Neural progenitor cell (in vitro differentiated cells): ENCODE measurements at regions not wholly inside any gene's neighbourhood (a gene's known extent, or its start where the extent isn't known, plus 50 kb on each side); places are given as distances from the start of the nearest gene placed in this dataset.

Experiments
- DNase-seq: peaks from one replicate; pipeline ENCODE4 v3.0.0-alpha.2; 2016; ENCODE audit warnings: low spot score
- H2AFZ ChIP-seq: fragments of 200-600 bp; sonication (generic); replicated peaks from 2 replicates; pipeline ENCODE4 v1.6.1; 2016; ENCODE audit warnings: antibody characterized with exemption
- H3F3A ChIP-seq: fragments of 200-600 bp; sonication (generic); 2 replicates; pipeline ENCODE4 v1.6.1; 2016; ENCODE audit warnings: antibody characterized with exemption, low read depth
- H3K27ac ChIP-seq: fragments of 200-600 bp; sonication (generic); 2 replicates; pipeline ENCODE4 v1.5.1; 2016; ENCODE audit warnings: mild to moderate bottlenecking
- H3K27me3 ChIP-seq: fragments of 200-600 bp; sonication (generic); 2 replicates; pipeline ENCODE4 v1.6.1; 2016; ENCODE audit warnings: mild to moderate bottlenecking, moderate library complexity
- H3K36me3 ChIP-seq: fragments of 200-600 bp; sonication (generic); 2 replicates; pipeline ENCODE4 v1.5.1; 2016
- H3K4me1 ChIP-seq: fragments of 200-600 bp; sonication (generic); 2 replicates; pipeline ENCODE4 v1.6.1; 2016; ENCODE audit warnings: mixed run types
- H3K4me2 ChIP-seq: fragments of 200-600 bp; sonication (generic); 2 replicates; pipeline ENCODE4 v1.6.1; 2016
- H3K4me3 ChIP-seq: fragments of 200-600 bp; sonication (generic); 2 replicates; pipeline ENCODE4 v1.5.1; 2016
- H3K79me2 ChIP-seq: fragments of 200-600 bp; sonication (generic); 2 replicates; pipeline ENCODE4 v1.6.1; 2016; ENCODE audit warnings: low read depth
- H3K9ac ChIP-seq: fragments of 200-600 bp; sonication (generic); 2 replicates; pipeline ENCODE4 v1.6.1; 2016
- H3K9me3 ChIP-seq: fragments of 200-600 bp; sonication (generic); 2 replicates; pipeline ENCODE4 v1.5.1; 2016; ENCODE audit warnings: low read depth
- H4K20me1 ChIP-seq: fragments of 200-600 bp; sonication (generic); 2 replicates; pipeline ENCODE4 v1.6.1; 2016; ENCODE audit warnings: low read depth
- H3K27ac Mint-ChIP-seq: 3 replicates; pipeline ENCODE4 v1.8.0; 2021; ENCODE audit warnings: mixed read lengths
- H3K27me3 Mint-ChIP-seq: 2 replicates; pipeline ENCODE4 v1.8.0; 2022; ENCODE audit warnings: low read depth, mild to moderate bottlenecking, inconsistent platforms, moderate library complexity, mixed read lengths; ENCODE audit not compliant: insufficient read depth
- H3K36me3 Mint-ChIP-seq: 3 replicates; pipeline ENCODE4 v1.8.0; 2021; ENCODE audit warnings: mixed read lengths
- H3K4me1 Mint-ChIP-seq: 3 replicates; pipeline ENCODE4 v1.8.0; 2021; ENCODE audit warnings: mixed read lengths
- H3K4me3 Mint-ChIP-seq: 3 replicates; pipeline ENCODE4 v1.8.0; 2021; ENCODE audit warnings: mild to moderate bottlenecking, moderate library complexity, mixed read lengths
- H3K9me3 Mint-ChIP-seq: 3 replicates; pipeline ENCODE4 v1.8.0; 2020; ENCODE audit warnings: mixed read lengths
- EZH2 ChIP-seq: fragments of 200-600 bp; sonication (generic); IDR thresholded peaks from 2 replicates; pipeline ENCODE4 v1.6.1; 2017; ENCODE audit warnings: antibody characterized with exemption, mild to moderate bottlenecking, moderate library complexity
- EZH2phosphoT487 ChIP-seq: fragments of 200-600 bp; sonication (generic); IDR thresholded peaks from 2 replicates; pipeline ENCODE4 v1.6.1; 2017; ENCODE audit warnings: antibody characterized with exemption
- TF ChIP-seq, protein P1 (sequence below): fragments of 200-600 bp; sonication (generic); IDR thresholded peaks from 2 replicates; pipeline ENCODE4 v1.5.1; 2017; ENCODE audit warnings: antibody characterized with exemption, mild to moderate bottlenecking

DNA sequence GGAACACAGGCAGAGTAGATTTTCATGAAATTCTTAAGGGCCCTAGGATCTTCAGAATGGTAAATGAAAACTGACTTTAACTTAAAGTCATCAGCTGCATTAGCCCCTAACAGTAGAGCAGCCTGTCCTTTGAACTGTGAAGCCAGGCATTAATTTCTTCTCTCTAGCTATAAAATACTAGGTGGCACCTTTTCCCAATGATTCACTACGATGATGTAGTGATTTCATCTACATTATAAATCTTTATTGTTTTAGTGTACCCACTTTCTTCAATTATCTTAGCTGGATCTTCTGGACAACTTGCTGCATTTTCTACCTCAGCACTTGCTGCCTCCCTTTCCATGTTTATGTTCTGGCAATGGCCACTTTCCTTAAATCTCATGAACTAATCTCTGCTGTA is 290.5 kb downstream of the NOL4 start:
- no peak overlapping the region for H3K9ac ChIP-seq
- Mint-ChIP-seq H3K4me1 (peaks cover 3% of the 10 kb centered on the region), H3K27me3 (peaks cover 2% of the 10 kb centered on the region), H3K27ac (no peak overlapping the region), H3K36me3 (no peaks in the 10 kb centered on the region), H3K4me3 (no peak overlapping the region), H3K9me3 (no peaks in the 10 kb centered on the region)
- H3K4me3 ChIP-seq = no peak overlapping the region
- no peak overlapping the region for H2AFZ ChIP-seq
- no peaks in the 10 kb centered on the region for H3F3A ChIP-seq
- H3K79me2 ChIP-seq = no peaks in the 10 kb centered on the region
- H3K4me2 ChIP-seq = no peak overlapping the region
- DNase-seq = no peak
- H3K27ac ChIP-seq = no peak overlapping the region
- no peaks in the 10 kb centered on the region for H4K20me1 ChIP-seq
- TF ChIP-seq EZH2 = no peak
- TF ChIP-seq, protein P1, sequence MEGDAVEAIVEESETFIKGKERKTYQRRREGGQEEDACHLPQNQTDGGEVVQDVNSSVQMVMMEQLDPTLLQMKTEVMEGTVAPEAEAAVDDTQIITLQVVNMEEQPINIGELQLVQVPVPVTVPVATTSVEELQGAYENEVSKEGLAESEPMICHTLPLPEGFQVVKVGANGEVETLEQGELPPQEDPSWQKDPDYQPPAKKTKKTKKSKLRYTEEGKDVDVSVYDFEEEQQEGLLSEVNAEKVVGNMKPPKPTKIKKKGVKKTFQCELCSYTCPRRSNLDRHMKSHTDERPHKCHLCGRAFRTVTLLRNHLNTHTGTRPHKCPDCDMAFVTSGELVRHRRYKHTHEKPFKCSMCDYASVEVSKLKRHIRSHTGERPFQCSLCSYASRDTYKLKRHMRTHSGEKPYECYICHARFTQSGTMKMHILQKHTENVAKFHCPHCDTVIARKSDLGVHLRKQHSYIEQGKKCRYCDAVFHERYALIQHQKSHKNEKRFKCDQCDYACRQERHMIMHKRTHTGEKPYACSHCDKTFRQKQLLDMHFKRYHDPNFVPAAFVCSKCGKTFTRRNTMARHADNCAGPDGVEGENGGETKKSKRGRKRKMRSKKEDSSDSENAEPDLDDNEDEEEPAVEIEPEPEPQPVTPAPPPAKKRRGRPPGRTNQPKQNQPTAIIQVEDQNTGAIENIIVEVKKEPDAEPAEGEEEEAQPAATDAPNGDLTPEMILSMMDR = no peak
- no peak for TF ChIP-seq EZH2phosphoT487
- H3K4me1 ChIP-seq = no peaks in the 10 kb centered on the region
- H3K27me3 ChIP-seq = no peaks in the 10 kb centered on the region
- no peaks in the 10 kb centered on the region for H3K9me3 ChIP-seq
- no peaks in the 10 kb centered on the region for H3K36me3 ChIP-seq

DNA sequence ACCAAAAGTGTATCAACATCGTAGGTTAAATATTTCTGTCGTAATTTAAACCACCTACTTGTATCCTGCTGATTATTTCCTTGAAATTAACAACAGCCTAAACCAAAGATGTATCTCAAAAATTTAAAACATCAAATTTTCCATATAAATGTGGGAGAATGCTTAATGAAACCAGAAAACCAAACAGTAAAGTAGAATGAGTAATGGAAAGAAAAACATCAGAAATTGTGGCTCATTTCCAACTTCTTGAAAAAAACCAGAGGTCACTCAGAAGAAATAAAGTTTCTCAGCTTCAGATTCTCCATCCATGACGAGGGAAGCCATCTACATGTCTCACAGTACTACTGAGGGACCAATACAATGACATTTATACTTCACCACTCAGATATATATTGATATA is 296.5 kb downstream of the NOL4 start:
- H3K9me3 ChIP-seq = no peaks in the 10 kb centered on the region
- no peak overlapping the region for H2AFZ ChIP-seq
- H3F3A ChIP-seq = no peaks in the 10 kb centered on the region
- no peak overlapping the region for H3K27ac ChIP-seq
- H3K4me1 ChIP-seq = no peaks in the 10 kb centered on the region
- H3K27me3 ChIP-seq = no peaks in the 10 kb centered on the region
- H3K4me2 ChIP-seq = no peak overlapping the region
- H3K9me3 Mint-ChIP-seq = no peaks in the 10 kb centered on the region
- H3K4me3 Mint-ChIP-seq = no peak overlapping the region
- no peaks in the 10 kb centered on the region for H3K36me3 ChIP-seq
- no peak overlapping the region for H3K9ac ChIP-seq
- H3K36me3 Mint-ChIP-seq = no peaks in the 10 kb centered on the region
- no peak for TF ChIP-seq EZH2phosphoT487
- no peak for TF ChIP-seq EZH2
- TF ChIP-seq, protein P1 = no peak
- peaks cover 13% of the 10 kb centered on the region for H3K4me1 Mint-ChIP-seq
- no peak overlapping the region for H3K4me3 ChIP-seq
- no peak overlapping the region for H3K27ac Mint-ChIP-seq
- no peaks in the 10 kb centered on the region for H4K20me1 ChIP-seq
- no peaks in the 10 kb centered on the region for H3K79me2 ChIP-seq
- no peak for DNase-seq
- H3K27me3 Mint-ChIP-seq = peaks cover 6% of the 10 kb centered on the region

DNA sequence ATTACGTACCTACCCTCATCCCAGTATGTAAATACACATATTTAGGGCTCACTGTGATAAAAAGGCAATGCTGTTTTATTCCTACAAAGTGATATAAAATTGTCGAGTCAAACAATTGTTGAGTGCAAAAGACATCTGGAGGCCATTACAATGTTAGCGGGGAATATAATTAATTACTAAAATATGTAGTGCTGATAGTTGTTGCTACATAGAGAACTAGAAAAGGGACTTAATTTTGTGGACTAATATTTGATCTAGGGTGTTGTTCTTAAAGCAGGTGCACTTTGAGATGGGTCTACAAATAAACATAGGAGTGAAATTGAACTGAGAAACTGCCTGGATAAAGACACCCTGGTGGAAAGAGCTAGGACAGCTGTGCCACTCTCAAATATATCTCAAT is 300.1 kb downstream of the NOL4 start:
- H3K27ac Mint-ChIP-seq = no peak overlapping the region
- no peaks in the 10 kb centered on the region for H3K4me1 ChIP-seq
- no peaks in the 10 kb centered on the region for H3K79me2 ChIP-seq
- H3K36me3 Mint-ChIP-seq = no peaks in the 10 kb centered on the region
- no peaks in the 10 kb centered on the region for H3K27me3 ChIP-seq
- no peaks in the 10 kb centered on the region for H3K9me3 Mint-ChIP-seq
- no peak for DNase-seq
- H2AFZ ChIP-seq = no peak overlapping the region
- H3K27me3 Mint-ChIP-seq = peaks cover 6% of the 10 kb centered on the region
- no peaks in the 10 kb centered on the region for H4K20me1 ChIP-seq
- peaks cover 13% of the 10 kb centered on the region for H3K4me1 Mint-ChIP-seq
- H3K4me2 ChIP-seq = no peak overlapping the region
- H3K36me3 ChIP-seq = no peaks in the 10 kb centered on the region
- no peak overlapping the region for H3K4me3 Mint-ChIP-seq
- H3K9ac ChIP-seq = no peak overlapping the region
- H3K9me3 ChIP-seq = no peaks in the 10 kb centered on the region
- no peak overlapping the region for H3K27ac ChIP-seq
- no peak overlapping the region for H3K4me3 ChIP-seq
- TF ChIP-seq EZH2 = no peak
- TF ChIP-seq, protein P1 = no peak
- TF ChIP-seq EZH2phosphoT487 = no peak
- H3F3A ChIP-seq = no peaks in the 10 kb centered on the region

DNA sequence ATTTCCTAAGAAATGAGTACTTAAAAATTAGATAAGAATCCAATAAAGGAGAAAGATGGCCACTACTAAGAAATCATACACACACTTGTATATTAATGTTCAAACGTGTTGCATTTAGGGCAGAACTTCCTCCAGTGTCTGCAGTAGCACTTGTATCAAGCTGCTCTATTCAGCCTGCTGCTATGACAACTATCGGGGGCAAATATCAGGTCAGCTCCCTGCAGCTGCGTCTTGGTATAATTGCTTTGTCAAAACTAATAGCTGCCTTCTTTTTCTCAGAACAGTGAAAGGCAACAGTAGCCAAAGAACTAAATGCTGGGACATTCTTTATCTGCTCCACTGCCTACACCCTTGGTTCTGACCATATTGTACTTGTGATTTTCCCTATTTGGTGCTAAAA is 300.7 kb downstream of the NOL4 start:
- H3K9me3 ChIP-seq = no peaks in the 10 kb centered on the region
- Mint-ChIP-seq H3K9me3 (no peaks in the 10 kb centered on the region), H3K36me3 (no peaks in the 10 kb centered on the region), H3K4me1 (peaks cover 13% of the 10 kb centered on the region), H3K4me3 (no peak overlapping the region), H3K27me3 (peaks cover 2% of the 10 kb centered on the region), H3K27ac (no peak overlapping the region)
- H3K9ac ChIP-seq = no peak overlapping the region
- H3K4me3 ChIP-seq = no peak overlapping the region
- H3K4me1 ChIP-seq = no peaks in the 10 kb centered on the region
- H3K4me2 ChIP-seq = no peak overlapping the region
- no peak for DNase-seq
- no peaks in the 10 kb centered on the region for H3F3A ChIP-seq
- H3K79me2 ChIP-seq = no peaks in the 10 kb centered on the region
- no peaks in the 10 kb centered on the region for H4K20me1 ChIP-seq
- no peak overlapping the region for H2AFZ ChIP-seq
- H3K27ac ChIP-seq = no peak overlapping the region
- H3K36me3 ChIP-seq = no peaks in the 10 kb centered on the region
- H3K27me3 ChIP-seq = no peaks in the 10 kb centered on the region
- no peak for TF ChIP-seq EZH2phosphoT487
- TF ChIP-seq EZH2 = no peak
- TF ChIP-seq, protein P1 = no peak
